D721Med (cell line): ENCODE measurements at regions not wholly inside any gene's neighbourhood (a gene's known extent, or its start where the extent isn't known, plus 50 kb on each side); places are given as distances from the start of the nearest gene placed in this dataset.

Experiments used
- DNase-seq: peaks from one replicate; pipeline ENCODE4 v3.0.0; 2011; ENCODE audit warnings: low spot score; ENCODE audit not compliant: insufficient read length
- FAIRE-seq: peaks from 2 replicates; lab custom pipeline; 2011; peaks lifted over from hg19 to GRCh38; lab: Jason Lieb, UNC
- CTCF ChIP-seq: IDR thresholded peaks from 2 replicates; pipeline ENCODE4 v1.5.1; 2012; ENCODE audit warnings: mild to moderate bottlenecking, control low read depth; ENCODE audit not compliant: insufficient read depth; ENCODE audit errors: missing control alignments

DNA sequence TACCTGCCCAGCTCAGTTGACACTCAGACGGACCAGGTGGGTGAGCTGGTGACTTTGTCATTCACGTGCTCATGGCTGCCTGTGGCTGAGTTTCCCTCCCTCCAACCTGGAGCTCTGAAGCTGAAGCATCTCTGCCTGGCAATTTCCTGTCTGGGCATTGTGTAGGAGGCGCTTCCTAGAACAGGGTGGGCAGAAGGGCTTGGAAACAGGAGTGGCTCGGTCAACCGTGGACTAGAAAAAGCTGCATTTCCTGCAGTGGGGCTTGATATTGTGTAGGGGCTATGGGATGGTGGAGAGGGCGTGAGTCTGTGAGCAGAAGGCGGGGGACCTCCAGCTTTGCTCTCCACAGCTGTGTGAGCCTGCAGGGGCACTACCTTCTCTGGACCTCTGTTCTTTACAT lies 278.3 kb downstream of the TEX29 start:
- TF ChIP-seq CTCF, result no peak
- no peak for DNase-seq
- FAIRE-seq, result no peak

DNA sequence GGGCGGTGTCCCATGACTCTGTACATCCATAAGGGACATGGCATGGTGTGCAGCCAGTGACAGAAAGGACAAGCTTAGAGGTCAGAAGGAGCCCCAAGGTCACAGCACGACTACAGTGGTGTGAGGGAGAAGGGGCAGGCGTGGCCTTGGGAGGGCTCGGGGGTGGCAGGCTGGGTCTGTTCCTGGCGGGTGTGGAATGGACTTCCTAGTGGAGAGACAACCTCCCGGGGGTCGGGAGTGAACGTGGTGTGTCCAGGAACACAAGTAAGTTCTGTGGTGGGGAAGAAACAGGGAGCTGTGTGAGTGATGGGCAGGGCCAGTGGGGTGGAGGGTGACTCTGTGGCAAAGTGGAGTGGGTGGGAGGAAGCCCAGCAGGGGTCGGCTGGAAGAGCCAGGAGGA lies 279.3 kb downstream of the TEX29 start:
- DNase-seq (no peak), FAIRE-seq (no peak)
- TF ChIP-seq CTCF, result no peak

- FAIRE-seq, result no peak
- no peak for DNase-seq
- no peak for TF ChIP-seq CTCF
Observed at GRCh38 chr13:111602874-111603273, 282.4 kb downstream of the TEX29 start.

DNA sequence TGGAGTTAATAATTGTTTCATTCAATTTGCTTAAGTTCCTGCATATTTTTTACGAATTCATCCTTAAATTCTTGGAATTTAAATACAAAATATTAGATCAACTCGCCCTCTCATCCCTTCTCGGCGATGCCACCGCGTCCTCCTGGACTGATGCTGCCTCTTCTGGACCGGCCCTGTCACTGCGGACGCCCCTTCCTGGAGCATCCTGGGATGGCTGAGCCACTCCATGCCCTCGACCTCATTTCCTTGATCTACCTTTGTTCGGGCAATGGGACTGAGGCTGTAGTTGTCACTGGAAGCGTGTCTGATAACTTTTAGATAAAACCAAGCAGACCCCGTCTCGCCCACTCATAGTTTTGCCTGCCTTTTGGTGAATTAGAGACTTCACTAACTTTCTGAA lies 283.7 kb downstream of the TEX29 start:
- no peak for FAIRE-seq
- DNase-seq, result no peak
- no peak for TF ChIP-seq CTCF

DNA sequence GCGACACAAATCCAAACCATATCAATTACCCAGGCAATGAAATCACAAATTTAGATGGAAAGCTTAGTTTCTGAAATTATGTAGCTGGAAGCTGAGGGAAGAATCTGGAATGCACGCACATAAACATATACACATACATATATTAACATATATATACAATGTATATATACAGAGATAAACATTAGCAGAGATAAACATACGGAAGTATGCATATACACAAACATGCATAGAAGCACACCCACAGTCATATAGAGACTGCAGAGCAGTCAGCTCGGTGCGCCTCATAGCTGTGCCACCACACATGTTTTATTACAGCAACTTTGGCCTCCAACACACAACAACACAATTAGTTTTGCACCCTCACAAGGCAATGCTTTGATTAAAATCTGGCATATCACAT lies 288.1 kb downstream of the TEX29 start:
- DNase-seq (no peak), FAIRE-seq (no peak)
- no peak for TF ChIP-seq CTCF

- FAIRE-seq (no peak), DNase-seq (no peak)
- no peak for TF ChIP-seq CTCF
Observed at GRCh38 chr13:111609631-111610030, 289.2 kb downstream of the TEX29 start.

DNA sequence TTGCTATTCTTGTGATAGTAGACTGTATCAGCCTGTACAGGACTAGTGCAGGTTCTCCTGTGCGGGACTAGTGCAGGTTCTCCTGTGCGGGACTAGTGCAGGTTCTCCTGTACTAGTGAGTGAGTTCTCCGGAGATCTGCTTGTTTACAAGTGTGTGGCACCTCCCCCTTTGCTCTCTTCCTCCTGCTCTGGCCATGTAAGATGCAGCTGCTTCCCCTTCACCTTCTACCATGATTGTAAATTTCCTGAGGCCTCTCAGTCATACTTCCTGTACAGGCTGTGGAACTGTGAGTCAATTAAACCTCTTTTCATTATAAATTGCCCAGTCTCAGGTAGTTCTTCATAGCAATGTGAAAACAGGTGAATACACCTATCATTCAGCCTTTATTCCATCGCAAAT lies 289.6 kb downstream of the TEX29 start:
- FAIRE-seq, result no peak
- TF ChIP-seq CTCF, result no peak
- DNase-seq, result no peak
